HEK293 (cell line): ENCODE measurements at regions not wholly inside any gene's neighbourhood (a gene's known extent, or its start where the extent isn't known, plus 50 kb on each side); places are given as distances from the start of the nearest gene placed in this dataset.

Experiments used
- CTCF ChIA-PET: fragments of 350-600 bp; formaldehyde crosslinking; extraction: SDS; loops from one replicate; lab custom pipeline; 2021; ENCODE audit warnings: antibody characterized with exemption; lab: Yijun Ruan, JAX
- POLR2A ChIA-PET: fragments of 300-600 bp; formaldehyde crosslinking; extraction: SDS; loops from one replicate; lab custom pipeline; 2020; ENCODE audit warnings: antibody characterized with exemption, inconsistent platforms; lab: Yijun Ruan, JAX
- H3K27ac ChIP-seq: fragments of 200-500 bp; sonication (Bioruptor generic); 2 replicates; pipeline ENCODE4 v1.5.1; 2014; ENCODE audit warnings: low read depth, low read length, control low read depth, inconsistent platforms; ENCODE audit errors: extremely low read depth
- H3K36me3 ChIP-seq, 2 experiments: fragments of 200-500 bp in 1 of 2; sonication (Bioruptor generic) in 1 of 2; 1 replicate in 1 of 2; 2 replicates in 1 of 2; pipeline ENCODE4 v1.5.1; 2014 to 2017; ENCODE audit warnings: inconsistent platforms in 2 of 2, low read length in 2 of 2; ENCODE audit not compliant: control insufficient read depth in 2 of 2, insufficient read depth in 1 of 2
- H3K4me1 ChIP-seq: fragments of 200-500 bp; sonication (Bioruptor generic); 2 replicates; pipeline ENCODE4 v1.5.1; 2014; ENCODE audit warnings: mild to moderate bottlenecking, low read length, inconsistent platforms; ENCODE audit not compliant: control insufficient read depth, insufficient read depth
- H3K4me3 ChIP-seq: 2 replicates; pipeline ENCODE4 v1.5.1; 2011; ENCODE audit warnings: low read depth, mild to moderate bottlenecking, control low read depth, low read length, moderate library complexity
- H3K9me3 ChIP-seq: fragments of 200-500 bp; sonication (Bioruptor generic); 2 replicates; pipeline ENCODE4 v1.5.1; 2014; ENCODE audit warnings: low read depth, low read length, inconsistent platforms; ENCODE audit not compliant: control insufficient read depth, insufficient read depth
- HOXA7 ChIP-seq: sonication (generic); formaldehyde crosslinking; IDR thresholded peaks from 2 replicates; pipeline ENCODE4 v1.8.1; 2022; ENCODE audit warnings: missing genetic modification reagents, borderline replicate concordance
- HOXC10 ChIP-seq: sonication (generic); formaldehyde crosslinking; IDR thresholded peaks from 2 replicates; pipeline ENCODE4 v1.8.1; 2023; ENCODE audit warnings: mild to moderate bottlenecking, missing genetic modification reagents
- PRDM10 ChIP-seq: fragments of 450-650 bp; formaldehyde crosslinking; IDR thresholded peaks from 2 replicates; pipeline ENCODE4 v1.5.1; 2016; ENCODE audit warnings: missing biosample characterization, missing genetic modification characterization
- SCRT2 ChIP-seq: fragments of 450-650 bp; formaldehyde crosslinking; IDR thresholded peaks from 2 replicates; pipeline ENCODE4 v1.5.1; 2016; ENCODE audit warnings: missing biosample characterization, missing genetic modification characterization
- SETDB1 ChIP-seq: IDR thresholded peaks from one replicate; pipeline ENCODE4 v1.6.1; 2017; ENCODE audit warnings: mild to moderate bottlenecking, low read length, moderate library complexity, mixed read lengths; ENCODE audit not compliant: insufficient read length
- ZBTB48 ChIP-seq: fragments of 450-650 bp; formaldehyde crosslinking; IDR thresholded peaks from 2 replicates; pipeline ENCODE4 v1.5.1; 2016; ENCODE audit warnings: missing biosample characterization, missing genetic modification characterization
- ZFHX2 ChIP-seq: fragments of 450-650 bp; formaldehyde crosslinking; conservative IDR thresholded peaks from 2 replicates; pipeline ENCODE4 v1.5.1; 2016; ENCODE audit warnings: missing biosample characterization, missing genetic modification characterization
- ZFP3 ChIP-seq: fragments of 450-650 bp; formaldehyde crosslinking; IDR thresholded peaks from 2 replicates; pipeline ENCODE4 v1.5.1; 2016; ENCODE audit warnings: low read depth, missing biosample characterization, missing genetic modification characterization
- ZFP37 ChIP-seq: fragments of 450-650 bp; formaldehyde crosslinking; IDR thresholded peaks from 2 replicates; pipeline ENCODE4 v1.5.1; 2016; ENCODE audit warnings: missing biosample characterization, missing genetic modification characterization
- ZNF138 ChIP-seq: fragments of 450-650 bp; formaldehyde crosslinking; IDR thresholded peaks from 2 replicates; pipeline ENCODE4 v1.5.1; 2016; ENCODE audit warnings: missing biosample characterization, missing genetic modification characterization, borderline replicate concordance
- ZNF211 ChIP-seq: fragments of 450-650 bp; formaldehyde crosslinking; IDR thresholded peaks from 2 replicates; pipeline ENCODE4 v1.5.1; 2016; ENCODE audit warnings: low read depth, missing biosample characterization, missing genetic modification characterization
- ZNF302 ChIP-seq: fragments of 450-650 bp; formaldehyde crosslinking; IDR thresholded peaks from 2 replicates; pipeline ENCODE4 v1.5.1; 2016; ENCODE audit warnings: missing biosample characterization, missing genetic modification characterization, low read depth
- ZNF514 ChIP-seq: fragments of 450-650 bp; formaldehyde crosslinking; IDR thresholded peaks from 2 replicates; pipeline ENCODE4 v1.5.1; 2016; ENCODE audit warnings: missing biosample characterization, missing genetic modification characterization
- ZNF596 ChIP-seq: fragments of 450-650 bp; IDR thresholded peaks from 2 replicates; pipeline ENCODE4 v1.5.0; 2018; ENCODE audit warnings: missing biosample characterization, mild to moderate bottlenecking, missing genetic modification characterization, moderate library complexity
- ZNF645 ChIP-seq: fragments of 450-650 bp; formaldehyde crosslinking; IDR thresholded peaks from 2 replicates; pipeline ENCODE4; 2016; ENCODE audit warnings: missing biosample characterization, missing genetic modification characterization
- ZNF654 ChIP-seq: fragments of 450-650 bp; formaldehyde crosslinking; IDR thresholded peaks from 2 replicates; pipeline ENCODE4 v1.5.1; 2016; ENCODE audit warnings: low read depth, missing biosample characterization, missing genetic modification characterization
- ZNF792 ChIP-seq: fragments of 450-650 bp; formaldehyde crosslinking; IDR thresholded peaks from 2 replicates; pipeline ENCODE4 v1.5.1; 2016; ENCODE audit warnings: missing biosample characterization, missing genetic modification characterization
- ZSCAN16 ChIP-seq: fragments of 450-650 bp; formaldehyde crosslinking; IDR thresholded peaks from 2 replicates; pipeline ENCODE4 v1.5.1; 2016; ENCODE audit warnings: missing biosample characterization, missing genetic modification characterization
- ZSCAN18 ChIP-seq: fragments of 450-650 bp; formaldehyde crosslinking; IDR thresholded peaks from 2 replicates; pipeline ENCODE4 v1.5.1; 2016; ENCODE audit warnings: missing biosample characterization, missing genetic modification characterization
- TF ChIP-seq, protein P1 (sequence below): fragments of 450-650 bp; formaldehyde crosslinking; IDR thresholded peaks from 2 replicates; pipeline ENCODE4 v1.5.1; 2016; ENCODE audit warnings: missing biosample characterization, missing genetic modification characterization
- TF ChIP-seq, protein P2 (sequence below): fragments of 450-650 bp; formaldehyde crosslinking; IDR thresholded peaks from 2 replicates; pipeline ENCODE4 v1.5.1; 2016; ENCODE audit warnings: missing biosample characterization, missing genetic modification characterization

DNA sequence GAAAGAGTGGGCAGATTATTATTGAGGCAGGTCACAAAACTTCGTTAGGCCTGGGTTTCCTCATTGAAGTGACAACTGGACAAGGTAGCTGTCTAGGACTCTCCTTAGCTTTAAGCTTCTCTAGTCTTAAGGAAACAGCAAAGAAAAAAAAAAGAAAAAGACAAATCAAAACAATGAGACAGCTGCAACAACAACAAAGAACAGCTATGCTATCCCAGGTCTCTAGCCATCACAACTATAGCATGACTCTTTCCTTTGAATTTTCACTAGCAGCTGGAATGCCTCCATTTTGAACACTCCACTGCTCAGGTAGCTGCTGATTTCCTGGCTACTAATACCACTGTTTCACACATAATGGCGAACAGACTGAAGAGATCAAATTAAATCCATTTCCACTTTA, 302.4 kb upstream of the SORL1-AS1 start:
- no peaks in the 10 kb centered on the region for H3K4me1 ChIP-seq
- POLR2A ChIA-PET = no interaction called here
- TF ChIP-seq ZNF211 (tag by site-specific recombination) (no peak), ZNF645 (tag by site-specific recombination) (no peak), ZNF792 (tag by site-specific recombination) (no peak), ZFP37 (tag by site-specific recombination) (no peak), ZBTB48 (tag by site-specific recombination) (no peak), ZNF596 (tag by site-specific recombination) (no peak), ZNF302 (tag by site-specific recombination) (no peak), ZSCAN18 (tag by site-specific recombination) (no peak), SCRT2 (tag by site-specific recombination) (no peak), HOXC10 (CRISPR knock-in tag) (no peak), ZFP3 (no peak), PRDM10 (tag by site-specific recombination) (no peak)
- TF ChIP-seq, protein P1, sequence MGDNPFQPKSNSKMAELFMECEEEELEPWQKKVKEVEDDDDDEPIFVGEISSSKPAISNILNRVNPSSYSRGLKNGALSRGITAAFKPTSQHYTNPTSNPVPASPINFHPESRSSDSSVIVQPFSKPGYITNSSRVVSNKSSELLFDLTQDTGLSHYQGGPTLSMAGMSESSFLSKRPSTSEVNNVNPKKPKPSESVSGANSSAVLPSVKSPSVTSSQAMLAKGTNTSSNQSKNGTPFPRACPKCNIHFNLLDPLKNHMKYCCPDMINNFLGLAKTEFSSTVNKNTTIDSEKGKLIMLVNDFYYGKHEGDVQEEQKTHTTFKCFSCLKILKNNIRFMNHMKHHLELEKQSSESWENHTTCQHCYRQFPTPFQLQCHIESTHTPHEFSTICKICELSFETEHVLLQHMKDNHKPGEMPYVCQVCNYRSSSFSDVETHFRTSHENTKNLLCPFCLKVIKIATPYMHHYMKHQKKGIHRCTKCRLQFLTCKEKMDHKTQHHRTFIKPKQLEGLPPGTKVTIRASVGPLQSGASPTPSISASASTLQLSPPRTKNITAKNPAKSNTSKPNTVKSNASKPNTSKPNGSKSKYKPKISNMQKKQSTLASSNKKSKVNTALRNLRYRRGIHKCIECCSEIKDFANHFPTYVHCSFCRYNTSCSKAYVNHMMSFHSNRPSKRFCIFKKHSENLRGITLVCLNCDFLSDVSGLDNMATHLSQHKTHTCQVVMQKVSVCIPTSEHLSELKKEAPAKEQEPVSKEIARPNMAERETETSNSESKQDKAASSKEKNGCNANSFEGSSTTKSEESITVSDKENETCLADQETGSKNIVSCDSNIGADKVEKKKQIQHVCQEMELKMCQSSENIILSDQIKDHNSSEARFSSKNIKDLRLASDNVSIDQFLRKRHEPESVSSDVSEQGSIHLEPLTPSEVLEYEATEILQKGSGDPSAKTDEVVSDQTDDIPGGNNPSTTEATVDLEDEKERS = no peak
- TF ChIP-seq, all 188 proteins: peak for 0
- Histone ChIP-seq H3K4me3 (no peak overlapping the region), H3K27ac (no peak overlapping the region), H3K9me3 (no peaks in the 10 kb centered on the region), H3K36me3 (no peaks in the 10 kb centered on the region)
- CTCF ChIA-PET = interaction anchor here (0.6 kb wide), 1 partner anchor 164 kb away, joined by 3 read pairs; no protein-coding TSS in a partner anchor

- POLR2A ChIA-PET = interaction anchor here (0.6 kb wide), 1 partner anchor 8 kb away, joined by 3 read pairs; no protein-coding TSS in a partner anchor
- no peak overlapping the region for H3K27ac ChIP-seq
- H3K4me3 ChIP-seq = no peak overlapping the region
- no peaks in the 10 kb centered on the region for H3K4me1 ChIP-seq
- CTCF ChIA-PET = interaction anchor here (0.6 kb wide), 1 partner anchor 164 kb away, joined by 3 read pairs; no protein-coding TSS in a partner anchor
- no peaks in the 10 kb centered on the region for H3K9me3 ChIP-seq
- TF ChIP-seq ZNF138 (tag by site-specific recombination) (no peak), SETDB1 (no peak), ZNF514 (tag by site-specific recombination) (no peak), ZFHX2 (tag by site-specific recombination) (no peak), HOXA7 (CRISPR knock-in tag) (no peak), ZSCAN16 (tag by site-specific recombination) (no peak), ZNF654 (tag by site-specific recombination) (no peak)
- TF ChIP-seq, protein P2, sequence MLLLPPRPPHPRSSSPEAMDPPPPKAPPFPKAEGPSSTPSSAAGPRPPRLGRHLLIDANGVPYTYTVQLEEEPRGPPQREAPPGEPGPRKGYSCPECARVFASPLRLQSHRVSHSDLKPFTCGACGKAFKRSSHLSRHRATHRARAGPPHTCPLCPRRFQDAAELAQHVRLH (tag by site-specific recombination) = no peak
- H3K36me3 ChIP-seq = no peaks in the 10 kb centered on the region
These were observed 301.8 kb upstream of the SORL1-AS1 start for GRCh38 chr11:121754598-121754997.
